AG10803 (cell line): ENCODE measurements at regions not wholly inside any gene's neighbourhood (a gene's known extent, or its start where the extent isn't known, plus 50 kb on each side); places are given as distances from the start of the nearest gene placed in this dataset.
"Not testable (repeated sequence)": the region's sequence is repeated elsewhere in the genome, so short reads cannot be mapped to it uniquely, and the experiment has no call there.

Source experiments
- DNase-seq: peaks from one replicate; pipeline ENCODE4 v3.0.0; 2010; ENCODE audit warnings: low read depth
- H3K4me3 ChIP-seq: 2 replicates; pipeline ENCODE4 v1.5.1; 2011; ENCODE audit warnings: mild to moderate bottlenecking, low read length, control low read depth
- CTCF ChIP-seq: conservative IDR thresholded peaks from 2 replicates; pipeline ENCODE4 v1.5.1; 2011; ENCODE audit warnings: mild to moderate bottlenecking, low read length, control low read depth, inconsistent platforms

DNA sequence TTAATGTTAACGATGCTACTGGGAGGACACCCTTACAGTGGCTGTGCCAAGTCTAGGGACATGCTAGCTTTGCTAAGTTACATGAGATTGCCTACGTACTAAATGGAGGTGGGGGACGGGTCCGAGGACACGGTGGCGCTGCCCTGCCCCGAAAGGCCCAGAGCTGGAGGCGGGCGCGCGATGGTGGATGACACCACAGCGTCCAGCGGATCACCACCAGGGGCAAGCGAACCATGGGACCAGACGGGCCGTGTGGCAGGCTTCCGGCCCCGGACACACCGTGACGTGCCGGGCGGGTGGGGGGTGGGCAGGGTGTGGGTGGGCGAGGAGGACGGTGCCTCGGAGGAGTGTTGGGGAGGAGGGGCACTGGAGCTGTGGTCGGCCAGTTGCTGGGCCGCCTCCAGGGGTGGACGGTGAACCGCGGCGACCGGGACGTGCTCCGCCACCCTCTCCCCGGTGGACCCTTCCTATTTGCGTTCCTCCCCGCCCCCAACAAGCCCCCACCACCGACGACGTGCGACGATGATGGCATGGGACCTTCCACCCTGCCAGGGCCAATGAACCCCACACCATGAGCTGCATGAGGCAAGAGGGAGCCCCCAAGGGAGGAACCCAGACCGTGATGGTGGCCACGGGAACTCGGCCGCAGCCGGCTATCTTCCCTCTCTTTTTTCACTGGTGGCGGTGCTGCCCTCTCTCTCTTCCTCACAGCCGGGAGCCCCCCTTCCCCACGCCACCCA is 773.3 kb upstream of the DEFB115 start:
- no peak for DNase-seq
- no peak for TF ChIP-seq CTCF
- H3K4me3 ChIP-seq: no peak overlapping the region

GRCh38 chr20:30484749-30485070 is 772.8 kb upstream of the DEFB115 start:
- no peak for DNase-seq
- TF ChIP-seq CTCF: no peak
- H3K4me3 ChIP-seq: no peak overlapping the region

DNA sequence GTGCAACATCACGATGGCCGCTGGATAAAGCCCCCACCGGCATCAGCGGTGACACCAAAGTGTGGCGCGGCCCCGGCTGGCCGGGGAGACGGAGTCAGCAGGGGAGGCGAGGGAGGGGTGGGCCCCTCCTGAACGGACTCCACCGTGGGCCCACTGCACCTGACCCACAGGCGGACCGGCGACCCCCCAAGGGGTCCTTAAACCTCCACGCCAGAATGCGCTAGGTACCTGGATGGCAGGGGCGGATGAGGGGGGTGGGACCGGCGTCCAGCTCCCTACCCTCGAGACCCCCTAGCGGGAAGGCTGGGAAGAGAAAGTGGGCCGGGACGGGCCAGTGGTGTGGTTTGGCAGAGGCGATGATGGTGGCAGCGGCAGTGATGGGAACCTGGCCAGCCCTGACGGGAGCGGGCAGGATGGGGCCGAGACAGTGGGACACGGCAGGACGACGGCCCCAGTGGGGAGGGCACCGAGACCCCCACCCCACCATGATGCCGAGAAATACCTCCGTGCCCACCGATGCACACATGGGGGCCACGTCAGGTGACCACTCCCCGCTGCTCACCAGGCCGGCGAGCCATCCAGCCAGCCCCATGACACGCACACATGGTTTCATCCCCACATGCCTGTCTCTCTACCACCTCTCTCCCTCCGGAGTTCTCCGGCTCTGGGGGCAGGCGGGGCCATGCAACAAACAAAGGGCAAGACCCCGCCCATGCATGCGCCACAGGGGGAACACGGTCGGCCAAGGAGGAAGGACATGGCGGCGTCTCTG is 771.9 kb upstream of the DEFB115 start:
- no peak for DNase-seq
- no peak overlapping the region for H3K4me3 ChIP-seq
- no peak for TF ChIP-seq CTCF

DNA sequence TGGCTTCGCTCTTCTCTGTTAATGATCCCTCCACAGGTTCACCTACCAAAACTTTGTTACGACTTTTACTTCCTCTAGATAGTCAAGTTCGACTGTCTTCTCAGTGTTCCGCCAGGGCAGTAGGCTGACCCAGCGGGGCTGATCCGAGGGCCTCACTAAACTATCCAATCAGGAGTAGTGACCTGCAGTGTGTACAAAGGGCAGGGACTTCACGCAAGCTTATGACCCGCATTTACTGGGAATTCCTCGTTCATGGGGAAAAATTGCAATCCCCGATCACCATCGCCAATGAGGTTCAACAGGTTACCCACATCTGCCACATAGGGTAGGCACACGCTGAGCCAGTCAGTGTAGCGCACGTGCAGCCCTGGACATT is 771.4 kb upstream of the DEFB115 start:
- DNase-seq: no peak
- TF ChIP-seq CTCF: no peak
- H3K4me3 ChIP-seq: no peak overlapping the region

DNA sequence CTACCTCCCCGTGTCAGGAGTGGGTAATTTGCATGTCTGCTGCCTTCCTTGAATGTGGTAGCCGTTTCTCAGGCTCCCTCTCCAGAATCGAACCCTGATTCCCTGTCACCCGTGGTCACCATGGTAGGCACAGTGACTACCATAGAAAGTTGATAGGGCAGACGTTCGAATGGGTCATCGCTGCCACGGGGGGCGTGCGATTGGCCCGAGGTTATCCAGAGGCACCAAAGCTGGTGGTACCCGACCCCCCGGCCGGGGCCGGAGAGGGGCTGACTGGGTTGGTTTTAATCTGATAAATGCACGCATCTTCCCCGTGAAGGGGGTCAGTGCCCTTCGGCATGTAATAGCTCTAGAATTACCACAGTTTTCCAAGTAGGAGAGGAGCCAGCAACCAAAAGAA is 770.0 kb upstream of the DEFB115 start:
- not testable (repeated sequence) for H3K4me3 ChIP-seq, DNase-seq

GRCh38 chr20:30487947-30488926 is 769.2 kb upstream of the DEFB115 start:
- no peak for TF ChIP-seq CTCF
- no peak for DNase-seq
- H3K4me3 ChIP-seq: no peak overlapping the region

- no peak for DNase-seq
- no peak for TF ChIP-seq CTCF
- H3K4me3 ChIP-seq: no peak overlapping the region
Measured at GRCh38 chr20:30488941-30489613, 768.4 kb upstream of the DEFB115 start.
